ENCODE measurements at regions not wholly inside any gene's neighbourhood (a gene's known extent, or its start where the extent isn't known, plus 50 kb on each side); places are given as distances from the start of the nearest gene placed in this dataset.

DNA sequence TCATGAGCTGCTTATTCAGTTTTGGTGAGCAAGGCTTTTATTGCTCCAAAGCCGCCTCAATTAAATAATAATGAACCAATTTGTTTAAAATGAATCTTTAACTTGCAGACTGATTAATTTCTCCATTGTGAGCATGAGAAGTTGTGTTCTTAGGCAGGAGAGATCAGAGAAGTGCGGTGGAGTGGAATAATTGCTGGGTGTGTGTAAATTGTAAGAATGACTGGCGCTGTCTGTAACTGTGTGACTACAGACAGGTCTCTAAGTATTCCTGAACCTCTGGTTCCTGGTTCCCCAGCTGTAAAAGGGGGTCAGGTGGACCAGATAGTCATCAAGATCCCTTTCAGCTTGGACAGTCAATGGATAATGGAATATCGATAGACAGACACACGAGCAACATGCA lies 98.0 kb upstream of the EFEMP1 start:
- TF ChIP-seq, protein P1, sequence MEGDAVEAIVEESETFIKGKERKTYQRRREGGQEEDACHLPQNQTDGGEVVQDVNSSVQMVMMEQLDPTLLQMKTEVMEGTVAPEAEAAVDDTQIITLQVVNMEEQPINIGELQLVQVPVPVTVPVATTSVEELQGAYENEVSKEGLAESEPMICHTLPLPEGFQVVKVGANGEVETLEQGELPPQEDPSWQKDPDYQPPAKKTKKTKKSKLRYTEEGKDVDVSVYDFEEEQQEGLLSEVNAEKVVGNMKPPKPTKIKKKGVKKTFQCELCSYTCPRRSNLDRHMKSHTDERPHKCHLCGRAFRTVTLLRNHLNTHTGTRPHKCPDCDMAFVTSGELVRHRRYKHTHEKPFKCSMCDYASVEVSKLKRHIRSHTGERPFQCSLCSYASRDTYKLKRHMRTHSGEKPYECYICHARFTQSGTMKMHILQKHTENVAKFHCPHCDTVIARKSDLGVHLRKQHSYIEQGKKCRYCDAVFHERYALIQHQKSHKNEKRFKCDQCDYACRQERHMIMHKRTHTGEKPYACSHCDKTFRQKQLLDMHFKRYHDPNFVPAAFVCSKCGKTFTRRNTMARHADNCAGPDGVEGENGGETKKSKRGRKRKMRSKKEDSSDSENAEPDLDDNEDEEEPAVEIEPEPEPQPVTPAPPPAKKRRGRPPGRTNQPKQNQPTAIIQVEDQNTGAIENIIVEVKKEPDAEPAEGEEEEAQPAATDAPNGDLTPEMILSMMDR (IDR thresholded peaks at IDR 0.05; ENCODE audit: low read depth, low read length, missing control alignments), result no peak
- in situ Hi-C loops (cut with HindIII; ENCODE audit: low pct_ligation_motif_present, low sequenced_read_pairs), result no loop called here

GRCh38 chr2:56025469-56026193 lies 102.0 kb upstream of the EFEMP1 start:
- no peak overlapping the region for H3K27ac ChIP-seq
- TF ChIP-seq, protein P1 (IDR thresholded peaks at IDR 0.05; ENCODE audit: low read depth, low read length, missing control alignments), result no peak
- H3K4me3 ChIP-seq (ENCODE audit: low read depth, low read length), result no peak overlapping the region
- H3K27me3 ChIP-seq (replicated peaks), result no peaks in the 10 kb centered on the region
- no peaks in the 10 kb centered on the region for H3K36me3 ChIP-seq (replicated peaks)
- in situ Hi-C loops (cut with HindIII; ENCODE audit: low pct_ligation_motif_present, low sequenced_read_pairs), result no loop called here
- no peak for DNase-seq

More for the DNA sequence above, 98.0 kb upstream of the EFEMP1 start:
- no peak for DNase-seq
- Histone ChIP-seq H3K36me3 (replicated peaks) (no peaks in the 10 kb centered on the region), H3K27me3 (replicated peaks) (no peaks in the 10 kb centered on the region), H3K4me3 (ENCODE audit: low read depth, low read length) (no peak overlapping the region), H3K27ac (no peak overlapping the region)

DNA sequence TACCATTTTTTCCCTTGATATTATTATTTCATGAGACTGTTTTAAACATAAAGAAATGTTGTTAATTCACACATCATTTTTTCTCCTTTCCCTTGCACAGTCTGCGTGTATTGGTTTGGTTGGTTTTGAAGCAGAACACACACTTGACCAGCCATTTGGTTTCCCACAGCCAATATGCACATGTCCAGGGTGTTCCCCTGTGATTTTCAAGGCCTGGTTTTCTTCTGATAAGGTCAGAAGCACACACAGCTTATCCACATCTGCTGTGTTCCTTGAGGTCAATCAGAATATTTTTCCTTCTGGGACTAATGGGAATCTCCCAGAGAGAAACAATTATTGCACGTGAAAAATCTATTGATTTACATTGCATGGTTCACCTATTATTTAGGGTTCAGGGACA lies 103.2 kb upstream of the EFEMP1 start:
- no peak for DNase-seq
- Histone ChIP-seq H3K4me3 (ENCODE audit: low read depth, low read length) (no peak overlapping the region), H3K36me3 (replicated peaks) (no peaks in the 10 kb centered on the region), H3K27ac (no peak overlapping the region), H3K27me3 (replicated peaks) (no peaks in the 10 kb centered on the region)
- TF ChIP-seq, protein P1 (IDR thresholded peaks at IDR 0.05; ENCODE audit: low read depth, low read length, missing control alignments), result no peak
- in situ Hi-C loops (cut with HindIII; ENCODE audit: low pct_ligation_motif_present, low sequenced_read_pairs), result no loop called here

DNA sequence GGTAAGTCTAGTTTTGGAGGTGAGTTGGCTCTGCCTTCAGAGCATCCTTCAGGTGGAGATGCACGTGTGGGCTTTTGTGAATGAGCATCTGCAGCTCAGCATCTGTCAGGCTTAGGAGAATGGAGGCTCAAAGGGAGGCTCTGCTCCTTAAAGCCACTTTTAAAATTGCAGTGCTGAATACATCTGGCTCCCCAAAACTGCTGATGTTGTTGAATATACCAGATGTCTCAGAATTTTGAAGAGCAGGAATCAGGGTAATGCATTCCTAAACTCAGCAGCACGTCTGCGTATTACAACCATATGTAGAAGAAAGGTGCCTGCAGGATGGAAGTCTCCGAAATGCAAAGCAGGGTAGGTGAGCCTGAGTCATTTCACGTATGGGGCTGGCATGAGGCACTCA lies 106.5 kb upstream of the EFEMP1 start:
- in situ Hi-C loops (cut with HindIII; ENCODE audit: low pct_ligation_motif_present, low sequenced_read_pairs), result no loop called here
- Histone ChIP-seq H3K36me3 (replicated peaks) (no peaks in the 10 kb centered on the region), H3K4me3 (ENCODE audit: low read depth, low read length) (no peak overlapping the region), H3K27me3 (replicated peaks) (no peaks in the 10 kb centered on the region), H3K27ac (no peak overlapping the region)
- no peak for DNase-seq
- TF ChIP-seq, protein P1 (IDR thresholded peaks at IDR 0.05; ENCODE audit: low read depth, low read length, missing control alignments), result no peak

GRCh38 chr2:56030901-56031300 lies 107.3 kb upstream of the EFEMP1 start:
- no peak overlapping the region for H3K4me3 ChIP-seq (ENCODE audit: low read depth, low read length)
- H3K27me3 ChIP-seq (replicated peaks), result no peaks in the 10 kb centered on the region
- DNase-seq, result no peak
- in situ Hi-C loops (cut with HindIII; ENCODE audit: low pct_ligation_motif_present, low sequenced_read_pairs), result no loop called here
- H3K27ac ChIP-seq, result no peak overlapping the region
- no peaks in the 10 kb centered on the region for H3K36me3 ChIP-seq (replicated peaks)
- TF ChIP-seq, protein P1 (IDR thresholded peaks at IDR 0.05; ENCODE audit: low read depth, low read length, missing control alignments), result no peak

DNA sequence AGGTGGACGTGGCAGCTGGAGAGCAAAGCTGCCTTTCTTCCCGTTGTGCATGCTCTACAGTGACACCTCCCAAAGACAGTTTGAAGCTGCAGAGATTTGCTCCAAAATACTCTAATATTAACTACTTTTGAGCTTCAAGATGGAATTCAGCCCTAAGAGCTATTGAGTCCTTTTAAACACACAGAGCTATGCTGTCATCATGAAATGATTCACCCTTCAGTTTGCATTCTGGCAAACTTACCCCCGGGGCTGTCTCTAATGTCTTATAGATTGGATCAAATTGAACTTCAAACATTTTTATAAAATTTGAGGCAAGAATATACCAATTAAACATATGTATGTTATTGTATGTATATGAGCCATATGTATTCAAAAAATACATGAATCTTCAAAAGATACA lies 110.7 kb upstream of the EFEMP1 start:
- in situ Hi-C loops (cut with HindIII; ENCODE audit: low pct_ligation_motif_present, low sequenced_read_pairs), result no loop called here
- TF ChIP-seq, protein P1 (IDR thresholded peaks at IDR 0.05; ENCODE audit: low read depth, low read length, missing control alignments), result no peak
- no peak overlapping the region for H3K4me3 ChIP-seq (ENCODE audit: low read depth, low read length)
- no peak for DNase-seq
- H3K27me3 ChIP-seq (replicated peaks), result no peaks in the 10 kb centered on the region
- H3K36me3 ChIP-seq (replicated peaks), result no peaks in the 10 kb centered on the region
- no peak overlapping the region for H3K27ac ChIP-seq
